ENCODE measurements at regions not wholly inside any gene's neighbourhood (a gene's known extent, or its start where the extent isn't known, plus 50 kb on each side); places are given as distances from the start of the nearest gene placed in this dataset.

GRCh38 chr19:28247243-28247642 lies 965.7 kb downstream of the UQCRFS1 start:
- TF ChIP-seq POU2F2 (IDR thresholded peaks at IDR 0.05; ENCODE audit: low read depth, low read length) (no peak), SPI1 (IDR thresholded peaks at IDR 0.05; ENCODE audit: low read depth, low read length) (no peak), POLR2AphosphoS5 (IDR thresholded peaks at IDR 0.05; ENCODE audit: low read depth, low read length) (no peak), TAF1 (IDR thresholded peaks at IDR 0.05; ENCODE audit: low read depth, low read length) (no peak)

Measured in GM12891 (cell line).